Ovary (tissue), 3 donors: ENCODE measurements at regions not wholly inside any gene's neighbourhood (a gene's known extent, or its start where the extent isn't known, plus 50 kb on each side); places are given as distances from the start of the nearest gene placed in this dataset.

Source experiments
- EP300 ChIP-seq: sonication (generic); formaldehyde crosslinking; IDR thresholded peaks from one replicate; pipeline ENCODE4 v1.6.1; 2017; ENCODE audit warnings: antibody characterized with exemption
- POLR2A ChIP-seq: fragments of 450-650 bp; IDR thresholded peaks from one replicate; pipeline ENCODE4 v1.6.1; 2017; ENCODE audit warnings: antibody characterized with exemption, mild to moderate bottlenecking, moderate library complexity
- TF ChIP-seq, protein P1 (sequence below), 3 donors: fragments of 450-650 bp in 2 of 3; fragments of 200-600 bp in 1 of 3; IDR thresholded peaks; one replicate each; pipeline versions ENCODE4 v1.5.1 to v1.8.0; 2016 to 2022; ENCODE audit warnings: antibody characterized with exemption in 3 of 3, mild to moderate bottlenecking in 1 of 3
- donor health status: DM: no; HTN: no; CAD: no.

DNA sequence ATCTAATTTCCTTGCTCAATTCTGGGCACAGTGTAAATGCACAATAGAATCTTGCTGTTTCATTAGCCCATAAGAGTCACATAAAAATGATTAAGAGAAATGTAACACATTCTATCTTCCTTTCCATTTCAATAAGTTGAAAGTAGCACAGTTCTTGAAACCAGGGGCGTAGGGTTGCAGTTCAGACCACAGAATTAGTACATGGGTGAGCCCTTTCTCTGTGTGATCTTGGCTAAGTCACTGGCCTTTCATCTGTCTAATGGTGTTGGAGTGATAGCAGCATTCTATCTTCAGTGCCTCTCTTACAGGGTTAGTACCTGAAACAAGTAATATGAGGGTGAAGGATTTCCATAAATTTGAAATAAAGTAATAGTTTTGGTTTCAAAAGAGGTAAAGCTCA is 445.3 kb upstream of the ZNF462 start:
- TF ChIP-seq POLR2A = no peak
- TF ChIP-seq, protein P1, sequence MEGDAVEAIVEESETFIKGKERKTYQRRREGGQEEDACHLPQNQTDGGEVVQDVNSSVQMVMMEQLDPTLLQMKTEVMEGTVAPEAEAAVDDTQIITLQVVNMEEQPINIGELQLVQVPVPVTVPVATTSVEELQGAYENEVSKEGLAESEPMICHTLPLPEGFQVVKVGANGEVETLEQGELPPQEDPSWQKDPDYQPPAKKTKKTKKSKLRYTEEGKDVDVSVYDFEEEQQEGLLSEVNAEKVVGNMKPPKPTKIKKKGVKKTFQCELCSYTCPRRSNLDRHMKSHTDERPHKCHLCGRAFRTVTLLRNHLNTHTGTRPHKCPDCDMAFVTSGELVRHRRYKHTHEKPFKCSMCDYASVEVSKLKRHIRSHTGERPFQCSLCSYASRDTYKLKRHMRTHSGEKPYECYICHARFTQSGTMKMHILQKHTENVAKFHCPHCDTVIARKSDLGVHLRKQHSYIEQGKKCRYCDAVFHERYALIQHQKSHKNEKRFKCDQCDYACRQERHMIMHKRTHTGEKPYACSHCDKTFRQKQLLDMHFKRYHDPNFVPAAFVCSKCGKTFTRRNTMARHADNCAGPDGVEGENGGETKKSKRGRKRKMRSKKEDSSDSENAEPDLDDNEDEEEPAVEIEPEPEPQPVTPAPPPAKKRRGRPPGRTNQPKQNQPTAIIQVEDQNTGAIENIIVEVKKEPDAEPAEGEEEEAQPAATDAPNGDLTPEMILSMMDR (IDR thresholded peaks at IDR 0.05) = no peak
- TF ChIP-seq EP300 = no peak
